Colonic mucosa (tissue), 4 donors: ENCODE measurements at regions not wholly inside any gene's neighbourhood (a gene's known extent, or its start where the extent isn't known, plus 50 kb on each side); places are given as distances from the start of the nearest gene placed in this dataset.

Source experiments
- DNase-seq: peaks from one replicate; pipeline ENCODE4 v3.0.0-alpha.2; 2020
- H3K27ac ChIP-seq: fragments of 200-600 bp; one replicate; pipeline ENCODE4 v1.8.0; 2021
- H3K27me3 ChIP-seq: fragments of 200-600 bp; one replicate; pipeline ENCODE4 v1.8.0; 2021
- H3K36me3 ChIP-seq: fragments of 200-600 bp; one replicate; pipeline ENCODE4 v1.8.0; 2021
- H3K4me1 ChIP-seq: fragments of 200-600 bp; one replicate; pipeline ENCODE4 v1.8.0; 2021; ENCODE audit warnings: mild to moderate bottlenecking
- H3K4me3 ChIP-seq: fragments of 200-600 bp; one replicate; pipeline ENCODE4 v1.8.0; 2021
- H3K9ac ChIP-seq, 2 donors: one replicate each; pipeline ENCODE4 v1.7.0; 2013; ENCODE audit warnings: control low read depth in 2 of 2, low read depth in 2 of 2, low read length in 2 of 2
- H3K9me3 ChIP-seq: fragments of 200-600 bp; one replicate; pipeline ENCODE4 v1.8.0; 2021
- CTCF ChIP-seq: fragments of 200-600 bp; IDR thresholded peaks from one replicate; pipeline ENCODE4 v1.8.0; 2022; ENCODE audit warnings: antibody characterized with exemption, mild to moderate bottlenecking
- intact Hi-C: fragments of 100-400 bp; cut with DNase I; formaldehyde crosslinking; loops from one replicate; pipeline ENCODE4 v1.14.1; 2022
- donor health status: healthy.
- donor health status: DM: no; HTN: no; CAD: no.
- donor health status: DM: no; HTN: no; CAD: no.

- Histone ChIP-seq H3K36me3 (no peaks in the 10 kb centered on the region), H3K9ac (no peak overlapping the region), H3K9me3 (no peaks in the 10 kb centered on the region), H3K27ac (no peak overlapping the region), H3K4me3 (peak overlapping the region; percentile 6), H3K27me3 (no peaks in the 10 kb centered on the region), H3K4me1 (no peaks in the 10 kb centered on the region)
- no peak for TF ChIP-seq CTCF
- intact Hi-C loops: no loop called here
- DNase-seq: no peak
These were observed 174.5 kb upstream of the DKK2 start for GRCh38 chr4:107210450-107211239.

DNA sequence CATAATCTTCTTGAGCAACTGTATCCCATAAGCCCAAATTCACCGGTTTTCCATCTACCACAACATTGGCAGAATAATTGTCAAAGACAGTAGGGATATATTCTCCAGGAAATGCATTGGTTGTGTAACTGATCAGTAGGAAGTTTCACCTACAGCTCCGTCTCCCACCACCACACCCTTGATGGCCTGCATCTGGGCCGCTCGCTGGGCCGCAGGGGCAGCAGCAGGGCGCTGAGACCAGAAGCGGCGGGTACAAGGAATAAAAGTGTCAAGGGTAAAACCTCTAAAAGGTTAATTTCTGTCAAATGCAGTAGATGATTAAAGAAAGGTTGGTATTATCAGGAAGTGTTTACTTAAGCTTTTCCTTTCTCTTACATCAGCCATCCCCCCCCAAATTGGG lies 167.6 kb upstream of the DKK2 start:
- TF ChIP-seq CTCF: no peak
- DNase-seq: no peak
- Histone ChIP-seq H3K9me3 (no peaks in the 10 kb centered on the region), H3K36me3 (no peaks in the 10 kb centered on the region), H3K27me3 (no peaks in the 10 kb centered on the region), H3K4me1 (no peaks in the 10 kb centered on the region), H3K27ac (no peak overlapping the region), H3K4me3 (no peak overlapping the region), H3K9ac (no peak overlapping the region)
- intact Hi-C loops: no loop called here

GRCh38 chr4:107202744-107203143 lies 166.6 kb upstream of the DKK2 start:
- DNase-seq: no peak
- H3K27me3 ChIP-seq: no peaks in the 10 kb centered on the region
- H3K9ac ChIP-seq: no peak overlapping the region
- TF ChIP-seq CTCF: no peak
- no peaks in the 10 kb centered on the region for H3K4me1 ChIP-seq
- H3K36me3 ChIP-seq: no peaks in the 10 kb centered on the region
- H3K9me3 ChIP-seq: no peaks in the 10 kb centered on the region
- intact Hi-C loops: no loop called here
- H3K4me3 ChIP-seq: no peak overlapping the region
- no peak overlapping the region for H3K27ac ChIP-seq

DNA sequence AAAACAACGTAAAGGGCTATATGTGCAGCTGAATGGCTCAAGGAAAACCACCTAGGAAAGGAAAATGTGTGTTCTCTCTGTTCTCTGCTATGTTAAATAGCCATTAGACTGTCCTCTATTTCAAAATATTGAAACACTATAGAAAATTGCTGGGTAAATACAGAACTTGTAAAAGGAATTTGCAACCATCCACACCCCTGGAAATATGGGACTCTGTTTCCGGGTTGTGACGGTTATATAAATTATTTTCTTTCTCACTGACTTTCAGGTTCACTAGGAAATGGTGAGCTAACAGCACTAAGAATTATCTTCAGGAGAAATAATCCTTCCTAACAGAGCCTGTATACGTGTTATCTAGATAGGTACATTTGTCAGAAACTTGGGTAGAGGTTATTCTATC lies 161.0 kb upstream of the DKK2 start:
- Histone ChIP-seq H3K4me1 (no peaks in the 10 kb centered on the region), H3K36me3 (no peaks in the 10 kb centered on the region), H3K27me3 (no peaks in the 10 kb centered on the region), H3K9ac (no peak overlapping the region), H3K27ac (no peak overlapping the region), H3K4me3 (no peak overlapping the region), H3K9me3 (no peaks in the 10 kb centered on the region)
- intact Hi-C loops: no loop called here
- no peak for TF ChIP-seq CTCF
- no peak for DNase-seq

DNA sequence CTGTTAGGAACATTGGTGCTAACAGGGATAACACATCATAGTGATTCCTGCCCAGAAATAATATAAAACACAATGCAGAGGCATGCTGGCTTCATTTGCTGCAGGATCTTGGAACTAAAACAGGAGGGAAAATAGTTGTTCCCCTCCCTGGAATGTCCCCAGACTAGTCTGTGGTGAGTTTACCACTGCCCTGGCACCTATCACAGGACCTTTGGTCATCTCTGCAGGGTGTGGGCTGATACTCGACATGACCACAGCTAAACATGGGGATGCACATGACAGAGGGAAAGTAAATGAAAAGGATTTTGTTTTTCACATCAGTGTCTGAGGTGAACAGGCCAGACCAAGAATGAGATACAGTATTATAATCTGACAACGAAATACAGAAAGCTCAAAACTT lies 160.2 kb upstream of the DKK2 start:
- intact Hi-C loops: no loop called here
- no peak overlapping the region for H3K9ac ChIP-seq
- H3K36me3 ChIP-seq: no peaks in the 10 kb centered on the region
- H3K27me3 ChIP-seq: no peaks in the 10 kb centered on the region
- no peaks in the 10 kb centered on the region for H3K9me3 ChIP-seq
- no peak overlapping the region for H3K4me3 ChIP-seq
- no peaks in the 10 kb centered on the region for H3K4me1 ChIP-seq
- DNase-seq: no peak
- no peak overlapping the region for H3K27ac ChIP-seq
- no peak for TF ChIP-seq CTCF
